DND-41 (cell line): ENCODE measurements at regions not wholly inside any gene's neighbourhood (a gene's known extent, or its start where the extent isn't known, plus 50 kb on each side); places are given as distances from the start of the nearest gene placed in this dataset.

ENCODE experiments used
- CTCF ChIP-seq: IDR thresholded peaks from 2 replicates; pipeline ENCODE4 v1.5.1; 2012; ENCODE audit warnings: borderline replicate concordance, low read length, moderate library complexity, mild to moderate bottlenecking; ENCODE audit not compliant: poor library complexity, severe bottlenecking; ENCODE audit errors: extremely low read depth
- EZH2 ChIP-seq: IDR thresholded peaks from 3 replicates; pipeline ENCODE4 v1.6.1; 2012; ENCODE audit warnings: borderline replicate concordance, low read depth, mild to moderate bottlenecking, moderate library complexity, low read length, inconsistent platforms; ENCODE audit not compliant: severe bottlenecking

- TF ChIP-seq CTCF (no peak), EZH2 (no peak)
Measured at GRCh38 chr7:51679358-51679757, 362.7 kb upstream of the COBL start.
